ENCODE measurements at regions not wholly inside any gene's neighbourhood (a gene's known extent, or its start where the extent isn't known, plus 50 kb on each side); places are given as distances from the start of the nearest gene placed in this dataset.

DNA sequence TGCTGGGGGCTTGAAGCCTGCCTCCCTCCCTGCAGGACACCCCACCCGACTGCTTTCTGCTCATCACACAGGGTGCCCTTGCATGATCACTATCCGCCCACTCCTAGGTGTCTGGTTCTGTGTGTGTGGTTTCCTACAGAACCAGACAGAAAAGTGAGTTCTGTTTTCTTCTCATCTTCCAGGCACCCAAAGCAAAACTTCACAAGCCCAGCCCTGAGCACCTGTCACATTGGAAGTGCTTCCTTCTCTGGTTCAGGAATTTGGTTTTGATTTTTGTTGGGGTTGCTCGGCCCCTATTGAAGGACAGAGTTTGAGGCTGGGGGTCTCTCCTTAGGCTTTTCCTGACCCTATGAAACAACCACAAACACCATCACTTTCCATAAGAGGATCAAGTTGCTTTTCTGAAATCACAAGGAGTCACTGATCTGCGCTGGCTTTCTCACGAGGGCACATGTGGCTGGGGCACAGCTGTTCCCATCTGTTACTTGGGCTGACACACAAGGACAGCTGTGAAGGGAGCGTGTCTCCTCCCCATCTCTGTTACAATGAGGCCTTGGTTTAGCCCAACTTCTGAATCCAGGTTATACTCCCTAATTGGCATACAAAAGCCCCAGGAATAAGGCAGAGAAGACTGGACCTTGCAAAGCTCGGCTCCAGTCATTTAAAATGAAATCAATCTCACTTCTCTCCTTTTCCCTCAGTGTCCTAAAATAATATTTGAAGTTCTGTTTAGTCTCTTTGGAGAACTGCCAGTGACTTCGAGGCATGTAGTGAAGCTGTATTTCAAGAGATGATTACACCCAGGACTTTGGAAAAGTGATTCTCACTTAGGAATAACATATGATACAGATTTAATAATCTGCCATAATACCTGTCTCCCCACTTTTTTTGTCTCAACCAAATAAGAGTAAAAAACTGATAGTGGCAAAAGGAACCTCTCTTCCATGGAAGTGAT lies 213.1 kb upstream of the GAS1 start:
- Histone ChIP-seq H3K9ac (ENCODE audit: control insufficient read depth, extremely low read depth, insufficient read depth, low read length) (no peak overlapping the region), H2AFZ (ENCODE audit: control insufficient read depth, low read length) (no peak overlapping the region), H3K36me3 (ENCODE audit: control insufficient read depth in 2 of 2, extremely low read depth in 1 of 2, insufficient read depth in 2 of 2, low read length in 2 of 2) (no peaks in the 10 kb centered on the region), H3K4me1 (ENCODE audit: control insufficient read depth, extremely low read depth, insufficient read depth, low read length) (peaks cover 18% of the 10 kb centered on the region), H3K4me3 (ENCODE audit: control insufficient read depth in 2 of 3, extremely low read depth in 1 of 3, insufficient read depth in 2 of 3, low read depth in 1 of 3, low read length in 3 of 3) (no peak overlapping the region), H3K79me2 (ENCODE audit: control insufficient read depth, insufficient read depth, low read length) (no peaks in the 10 kb centered on the region), H4K20me1 (ENCODE audit: control insufficient read depth, extremely low read depth, insufficient read depth, low read length) (no peaks in the 10 kb centered on the region), H3K9me3 (ENCODE audit: control insufficient read depth, low read depth, low read length) (no peaks in the 10 kb centered on the region), H3K27ac (ENCODE audit: control insufficient read depth, insufficient read depth, low read length) (no peak overlapping the region), H3K9me1 (ENCODE audit: control insufficient read depth, extremely low read depth, insufficient read depth, low read length) (no peaks in the 10 kb centered on the region), H3K27me3 (ENCODE audit: control insufficient read depth, extremely low read depth, insufficient read depth, low read length) (no peaks in the 10 kb centered on the region), H3K4me2 (ENCODE audit: control insufficient read depth, extremely low read depth, insufficient read depth, low read depth, low read length) (no peak overlapping the region)
- FAIRE-seq (no peak), DNase-seq (ENCODE audit: low read depth, low spot score) (no peak)
- TF ChIP-seq, protein P1, sequence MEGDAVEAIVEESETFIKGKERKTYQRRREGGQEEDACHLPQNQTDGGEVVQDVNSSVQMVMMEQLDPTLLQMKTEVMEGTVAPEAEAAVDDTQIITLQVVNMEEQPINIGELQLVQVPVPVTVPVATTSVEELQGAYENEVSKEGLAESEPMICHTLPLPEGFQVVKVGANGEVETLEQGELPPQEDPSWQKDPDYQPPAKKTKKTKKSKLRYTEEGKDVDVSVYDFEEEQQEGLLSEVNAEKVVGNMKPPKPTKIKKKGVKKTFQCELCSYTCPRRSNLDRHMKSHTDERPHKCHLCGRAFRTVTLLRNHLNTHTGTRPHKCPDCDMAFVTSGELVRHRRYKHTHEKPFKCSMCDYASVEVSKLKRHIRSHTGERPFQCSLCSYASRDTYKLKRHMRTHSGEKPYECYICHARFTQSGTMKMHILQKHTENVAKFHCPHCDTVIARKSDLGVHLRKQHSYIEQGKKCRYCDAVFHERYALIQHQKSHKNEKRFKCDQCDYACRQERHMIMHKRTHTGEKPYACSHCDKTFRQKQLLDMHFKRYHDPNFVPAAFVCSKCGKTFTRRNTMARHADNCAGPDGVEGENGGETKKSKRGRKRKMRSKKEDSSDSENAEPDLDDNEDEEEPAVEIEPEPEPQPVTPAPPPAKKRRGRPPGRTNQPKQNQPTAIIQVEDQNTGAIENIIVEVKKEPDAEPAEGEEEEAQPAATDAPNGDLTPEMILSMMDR (optimal IDR thresholded peaks at IDR 0.05 in 1 of 3, IDR thresholded peaks at IDR 0.05 in 1 of 3, conservative IDR thresholded peaks at IDR 0.05 in 1 of 3; ENCODE audit: extremely low read depth in 1 of 3, insufficient read depth in 2 of 3, low read length in 3 of 3), result no peak
- no peak for TF ChIP-seq EZH2 (IDR thresholded peaks at IDR 0.05; ENCODE audit: low read length)
- dilution Hi-C loops (cut with MboI; ENCODE audit: extremely low pct_ligation_motif_present, low sequenced_read_pairs), result no loop called here

DNA sequence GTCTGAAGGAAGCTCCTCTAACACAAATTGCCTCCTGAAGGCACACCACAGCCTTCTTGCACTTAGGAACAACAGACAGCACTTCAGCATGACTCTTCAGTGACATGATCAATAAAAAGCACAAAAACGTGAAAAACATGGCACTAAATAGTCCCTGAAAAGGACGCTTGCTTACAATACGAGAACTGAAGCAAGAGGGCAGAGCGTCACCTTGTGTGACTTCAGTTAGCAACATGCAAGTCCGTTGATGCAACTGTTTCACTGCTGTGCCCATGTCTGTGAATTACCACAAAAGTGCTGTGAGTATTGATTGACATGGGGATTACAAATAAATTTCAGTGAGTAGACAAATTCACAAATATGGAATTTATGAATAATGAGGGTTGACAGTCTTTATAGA lies 219.9 kb upstream of the GAS1 start:
- FAIRE-seq (no peak), DNase-seq (ENCODE audit: low read depth, low spot score) (no peak)
- no peaks in the 10 kb centered on the region for H3K9me3 ChIP-seq (ENCODE audit: control insufficient read depth, low read depth, low read length)
- H3K36me3 ChIP-seq (ENCODE audit: control insufficient read depth in 2 of 2, extremely low read depth in 1 of 2, insufficient read depth in 2 of 2, low read length in 2 of 2), result no peaks in the 10 kb centered on the region
- dilution Hi-C loops (cut with MboI; ENCODE audit: extremely low pct_ligation_motif_present, low sequenced_read_pairs), result no loop called here
- no peaks in the 10 kb centered on the region for H4K20me1 ChIP-seq (ENCODE audit: control insufficient read depth, extremely low read depth, insufficient read depth, low read length)
- no peak overlapping the region for H3K9ac ChIP-seq (ENCODE audit: control insufficient read depth, extremely low read depth, insufficient read depth, low read length)
- H3K27me3 ChIP-seq (ENCODE audit: control insufficient read depth, extremely low read depth, insufficient read depth, low read length), result no peaks in the 10 kb centered on the region
- H2AFZ ChIP-seq (ENCODE audit: control insufficient read depth, low read length), result no peak overlapping the region
- no peak overlapping the region for H3K4me2 ChIP-seq (ENCODE audit: control insufficient read depth, extremely low read depth, insufficient read depth, low read depth, low read length)
- H3K4me1 ChIP-seq (ENCODE audit: control insufficient read depth, extremely low read depth, insufficient read depth, low read length), result no peaks in the 10 kb centered on the region
- no peak for TF ChIP-seq EZH2 (IDR thresholded peaks at IDR 0.05; ENCODE audit: low read length)
- TF ChIP-seq, protein P1 (optimal IDR thresholded peaks at IDR 0.05 in 1 of 3, IDR thresholded peaks at IDR 0.05 in 1 of 3, conservative IDR thresholded peaks at IDR 0.05 in 1 of 3; ENCODE audit: extremely low read depth in 1 of 3, insufficient read depth in 2 of 3, low read length in 3 of 3), result no peak
- H3K27ac ChIP-seq (ENCODE audit: control insufficient read depth, insufficient read depth, low read length), result no peak overlapping the region
- no peaks in the 10 kb centered on the region for H3K9me1 ChIP-seq (ENCODE audit: control insufficient read depth, extremely low read depth, insufficient read depth, low read length)
- no peak overlapping the region for H3K4me3 ChIP-seq (ENCODE audit: control insufficient read depth in 2 of 3, extremely low read depth in 1 of 3, insufficient read depth in 2 of 3, low read depth in 1 of 3, low read length in 3 of 3)
- H3K79me2 ChIP-seq (ENCODE audit: control insufficient read depth, insufficient read depth, low read length), result no peaks in the 10 kb centered on the region
